Prostate gland (tissue), 2 donors: ENCODE measurements at regions not wholly inside any gene's neighbourhood (a gene's known extent, or its start where the extent isn't known, plus 50 kb on each side); places are given as distances from the start of the nearest gene placed in this dataset.

Experiments used
- DNase-seq: peaks from one replicate; pipeline ENCODE4 v3.0.0-alpha.2; 2019; ENCODE audit warnings: low spot score
- H3K27ac ChIP-seq, 2 donors: fragments of 200-600 bp; sonication (generic); 2 replicates each; pipeline ENCODE4 v1.5.1; 2017 to 2019
- H3K27me3 ChIP-seq: fragments of 200-600 bp; sonication (generic); replicated peaks from 2 replicates; pipeline ENCODE4 v1.5.1; 2019; ENCODE audit not compliant: insufficient read depth
- H3K36me3 ChIP-seq, 2 donors: fragments of 200-600 bp; sonication (generic); 1 replicate in 1 of 2; 2 replicates in 1 of 2; pipeline versions ENCODE4 v1.5.1 to v1.8.1; 2017 to 2019
- H3K4me1 ChIP-seq: fragments of 200-600 bp; sonication (generic); replicated peaks from 2 replicates; pipeline ENCODE4 v1.5.1; 2019
- H3K4me3 ChIP-seq, 2 donors: fragments of 200-600 bp; sonication (generic); 2 replicates each; pipeline ENCODE4 v1.5.1; 2017 to 2019
- H3K9me3 ChIP-seq: fragments of 200-600 bp; sonication (generic); 2 replicates; pipeline ENCODE4 v1.5.1; 2017
- POLR2A ChIP-seq: fragments of 450-650 bp; IDR thresholded peaks from one replicate; pipeline ENCODE4 v1.6.1; 2016; ENCODE audit warnings: antibody characterized with exemption, mild to moderate bottlenecking
- POLR2AphosphoS5 ChIP-seq: sonication (generic); formaldehyde crosslinking; IDR thresholded peaks from one replicate; pipeline ENCODE4 v1.6.1; 2017; ENCODE audit warnings: antibody characterized with exemption
- WGBS: methylation state at CpG from one replicate; pipeline ENCODE4 v1.1.5; 2018; 5-methylcytosine and 5-hydroxymethylcytosine counted together
- intact Hi-C: fragments of 100-400 bp; cut with DNase I; formaldehyde crosslinking; loops from one replicate; pipeline ENCODE4 v1.14.2; 2022
- TF ChIP-seq, protein P1 (sequence below), 4 experiments: fragments of 200-600 bp in 2 of 4; fragments of 450-650 bp in 2 of 4; sonication (generic) in 2 of 4; IDR thresholded peaks; 1 replicate in 3 of 4; 2 replicates in 1 of 4; pipeline ENCODE4 v1.5.1; 2016 to 2019; ENCODE audit warnings: antibody characterized with exemption in 4 of 4, mild to moderate bottlenecking in 2 of 4, moderate library complexity in 2 of 4

- Histone ChIP-seq H3K27ac (no peak overlapping the region), H3K36me3 (no peaks in the 10 kb centered on the region), H3K9me3 (no peaks in the 10 kb centered on the region), H3K27me3 (no peaks in the 10 kb centered on the region), H3K4me1 (no peaks in the 10 kb centered on the region), H3K4me3 (no peak overlapping the region)
- no peak for DNase-seq
- no peak for TF ChIP-seq POLR2AphosphoS5
- TF ChIP-seq, protein P1, sequence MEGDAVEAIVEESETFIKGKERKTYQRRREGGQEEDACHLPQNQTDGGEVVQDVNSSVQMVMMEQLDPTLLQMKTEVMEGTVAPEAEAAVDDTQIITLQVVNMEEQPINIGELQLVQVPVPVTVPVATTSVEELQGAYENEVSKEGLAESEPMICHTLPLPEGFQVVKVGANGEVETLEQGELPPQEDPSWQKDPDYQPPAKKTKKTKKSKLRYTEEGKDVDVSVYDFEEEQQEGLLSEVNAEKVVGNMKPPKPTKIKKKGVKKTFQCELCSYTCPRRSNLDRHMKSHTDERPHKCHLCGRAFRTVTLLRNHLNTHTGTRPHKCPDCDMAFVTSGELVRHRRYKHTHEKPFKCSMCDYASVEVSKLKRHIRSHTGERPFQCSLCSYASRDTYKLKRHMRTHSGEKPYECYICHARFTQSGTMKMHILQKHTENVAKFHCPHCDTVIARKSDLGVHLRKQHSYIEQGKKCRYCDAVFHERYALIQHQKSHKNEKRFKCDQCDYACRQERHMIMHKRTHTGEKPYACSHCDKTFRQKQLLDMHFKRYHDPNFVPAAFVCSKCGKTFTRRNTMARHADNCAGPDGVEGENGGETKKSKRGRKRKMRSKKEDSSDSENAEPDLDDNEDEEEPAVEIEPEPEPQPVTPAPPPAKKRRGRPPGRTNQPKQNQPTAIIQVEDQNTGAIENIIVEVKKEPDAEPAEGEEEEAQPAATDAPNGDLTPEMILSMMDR (IDR thresholded peaks at IDR 0.05) = no peak
- no peak for TF ChIP-seq POLR2A
- 85% methylated on average over 1 of the region's 1 CpG for WGBS
- intact Hi-C loops = no loop called here
These were observed 758.7 kb downstream of the TMEM182 start for GRCh38 chr2:103520547-103520946.

- Histone ChIP-seq H3K36me3 (no peaks in the 10 kb centered on the region), H3K4me1 (no peaks in the 10 kb centered on the region), H3K9me3 (no peaks in the 10 kb centered on the region), H3K4me3 (no peak overlapping the region), H3K27ac (no peak overlapping the region), H3K27me3 (no peaks in the 10 kb centered on the region)
- TF ChIP-seq POLR2A (no peak), POLR2AphosphoS5 (no peak)
- TF ChIP-seq, protein P1 (IDR thresholded peaks at IDR 0.05) = no peak
- 78% methylated on average over 2 of the region's 2 CpGs for WGBS
- DNase-seq = no peak
- intact Hi-C loops = no loop called here
These were observed 763.9 kb downstream of the TMEM182 start for GRCh38 chr2:103525756-103526155.

GRCh38 chr2:103526757-103527156, 764.9 kb downstream of the TMEM182 start:
- intact Hi-C loops = no loop called here
- H3K27ac ChIP-seq = no peak overlapping the region
- TF ChIP-seq POLR2A = no peak
- TF ChIP-seq, protein P1 (IDR thresholded peaks at IDR 0.05) = no peak
- TF ChIP-seq POLR2AphosphoS5 = no peak

DNA sequence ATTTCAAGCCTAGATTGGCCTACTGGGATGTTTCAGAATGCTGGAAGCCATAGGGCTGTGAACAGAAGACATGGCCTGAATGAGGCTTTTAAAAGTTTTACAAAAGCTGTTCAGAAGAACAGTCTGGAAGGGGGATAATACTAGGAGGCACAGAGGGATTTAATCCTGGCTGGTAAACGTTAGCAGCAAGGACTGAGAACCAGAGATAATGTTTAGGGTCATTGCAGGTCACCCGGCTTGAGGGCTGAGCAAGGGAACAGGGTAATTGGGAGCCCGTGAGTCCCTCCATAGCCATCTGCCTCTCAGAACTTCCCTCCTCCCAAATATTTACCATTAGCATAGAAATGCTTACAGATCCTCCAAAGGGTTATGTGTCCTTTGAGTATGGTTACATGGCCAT, 765.4 kb downstream of the TMEM182 start:
- intact Hi-C loops = no loop called here
- Histone ChIP-seq H3K4me1 (no peaks in the 10 kb centered on the region), H3K4me3 (no peak overlapping the region), H3K9me3 (no peaks in the 10 kb centered on the region), H3K27ac (no peak overlapping the region), H3K36me3 (no peaks in the 10 kb centered on the region), H3K27me3 (no peaks in the 10 kb centered on the region)
- TF ChIP-seq, protein P1 (IDR thresholded peaks at IDR 0.05) = no peak
- no peak for TF ChIP-seq POLR2A
- no peak for TF ChIP-seq POLR2AphosphoS5
- no peak for DNase-seq
- 60% methylated on average over 3 of the region's 3 CpGs for WGBS

More at GRCh38 chr2:103526757-103527156, 764.9 kb downstream of the TMEM182 start:
- 87% methylated on average over 9 of the region's 9 CpGs for WGBS
- H3K36me3 ChIP-seq = no peaks in the 10 kb centered on the region
- no peak overlapping the region for H3K4me3 ChIP-seq
- no peak for DNase-seq
- H3K9me3 ChIP-seq = no peaks in the 10 kb centered on the region
- no peaks in the 10 kb centered on the region for H3K4me1 ChIP-seq
- H3K27me3 ChIP-seq = no peaks in the 10 kb centered on the region

GRCh38 chr2:103529798-103530502, 768.1 kb downstream of the TMEM182 start:
- no peaks in the 10 kb centered on the region for H3K9me3 ChIP-seq
- intact Hi-C loops = no loop called here
- H3K36me3 ChIP-seq = no peaks in the 10 kb centered on the region
- no peak overlapping the region for H3K4me3 ChIP-seq
- no peak for DNase-seq
- H3K27me3 ChIP-seq = no peaks in the 10 kb centered on the region
- no peaks in the 10 kb centered on the region for H3K4me1 ChIP-seq
- H3K27ac ChIP-seq = no peak overlapping the region
- TF ChIP-seq POLR2AphosphoS5 = no peak
- WGBS = 63% methylated on average over 5 of the region's 5 CpGs
